ENCODE measurements at regions not wholly inside any gene's neighbourhood (a gene's known extent, or its start where the extent isn't known, plus 50 kb on each side); places are given as distances from the start of the nearest gene placed in this dataset.
A peak's percentile ranks its signal among the peaks of the same experiment; 100 is the strongest.

DNA sequence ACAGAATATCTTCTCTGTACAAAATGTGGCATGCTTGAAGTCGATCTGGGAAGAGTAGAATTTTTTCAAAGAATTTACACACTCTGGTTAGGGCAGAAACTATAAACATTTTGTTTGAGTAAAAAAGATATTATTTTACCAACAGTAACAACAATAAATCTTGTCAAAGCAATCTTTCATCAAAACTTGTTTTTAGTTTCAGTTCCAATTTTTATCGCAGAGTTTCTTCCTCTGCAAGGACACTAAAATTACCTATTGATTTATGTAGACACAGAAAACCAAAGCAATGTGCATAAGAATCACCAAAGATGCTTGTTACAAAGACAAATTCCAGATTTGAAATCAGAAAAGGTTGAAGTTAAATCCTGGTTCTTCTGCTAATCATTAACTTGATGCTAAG is 61.9 kb downstream of the CGGBP1 start:
- no peaks in the 10 kb centered on the region for H3F3A ChIP-seq (ENCODE audit: low read depth)
- H3K4me3 ChIP-seq (ENCODE audit: low read length, poor library complexity, severe bottlenecking), result no peak overlapping the region
- H3K36me3 ChIP-seq (ENCODE audit: insufficient read depth, low read length), result no peaks in the 10 kb centered on the region
- peak overlapping the region; percentile 62 for H3K4me2 ChIP-seq (ENCODE audit: low read depth, low read length, poor library complexity, severe bottlenecking)
- peaks cover 5% of the 10 kb centered on the region for H3K4me1 ChIP-seq (ENCODE audit: insufficient read depth, low read length, poor library complexity, severe bottlenecking)
- H4K20me1 ChIP-seq (ENCODE audit: insufficient read depth, low read length, poor library complexity, severe bottlenecking), result no peaks in the 10 kb centered on the region
- H3K9me2 ChIP-seq (replicated peaks; ENCODE audit: low read depth, low read length), result no peaks in the 10 kb centered on the region
- no peak overlapping the region for H3K9ac ChIP-seq (ENCODE audit: low read depth, low read length, poor library complexity, severe bottlenecking)
- no peaks in the 10 kb centered on the region for H3K79me2 ChIP-seq (ENCODE audit: insufficient read depth, low read length)
- H3K9me3 ChIP-seq (ENCODE audit: insufficient read depth, low read depth, low read length), result no peaks in the 10 kb centered on the region
- H2AFZ ChIP-seq (ENCODE audit: low read length), result peak overlapping the region; percentile 46; the same call in 1 of the 2 replicates
- TF ChIP-seq, protein P1, sequence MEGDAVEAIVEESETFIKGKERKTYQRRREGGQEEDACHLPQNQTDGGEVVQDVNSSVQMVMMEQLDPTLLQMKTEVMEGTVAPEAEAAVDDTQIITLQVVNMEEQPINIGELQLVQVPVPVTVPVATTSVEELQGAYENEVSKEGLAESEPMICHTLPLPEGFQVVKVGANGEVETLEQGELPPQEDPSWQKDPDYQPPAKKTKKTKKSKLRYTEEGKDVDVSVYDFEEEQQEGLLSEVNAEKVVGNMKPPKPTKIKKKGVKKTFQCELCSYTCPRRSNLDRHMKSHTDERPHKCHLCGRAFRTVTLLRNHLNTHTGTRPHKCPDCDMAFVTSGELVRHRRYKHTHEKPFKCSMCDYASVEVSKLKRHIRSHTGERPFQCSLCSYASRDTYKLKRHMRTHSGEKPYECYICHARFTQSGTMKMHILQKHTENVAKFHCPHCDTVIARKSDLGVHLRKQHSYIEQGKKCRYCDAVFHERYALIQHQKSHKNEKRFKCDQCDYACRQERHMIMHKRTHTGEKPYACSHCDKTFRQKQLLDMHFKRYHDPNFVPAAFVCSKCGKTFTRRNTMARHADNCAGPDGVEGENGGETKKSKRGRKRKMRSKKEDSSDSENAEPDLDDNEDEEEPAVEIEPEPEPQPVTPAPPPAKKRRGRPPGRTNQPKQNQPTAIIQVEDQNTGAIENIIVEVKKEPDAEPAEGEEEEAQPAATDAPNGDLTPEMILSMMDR (conservative IDR thresholded peaks at IDR 0.05; ENCODE audit: low read length), result no peak
- TF ChIP-seq EZH2phosphoT487 (IDR thresholded peaks at IDR 0.05; ENCODE audit: borderline replicate concordance), result no peak
- H3K27me3 ChIP-seq (ENCODE audit: insufficient read depth, low read length, poor library complexity, severe bottlenecking), result no peaks in the 10 kb centered on the region

DNA sequence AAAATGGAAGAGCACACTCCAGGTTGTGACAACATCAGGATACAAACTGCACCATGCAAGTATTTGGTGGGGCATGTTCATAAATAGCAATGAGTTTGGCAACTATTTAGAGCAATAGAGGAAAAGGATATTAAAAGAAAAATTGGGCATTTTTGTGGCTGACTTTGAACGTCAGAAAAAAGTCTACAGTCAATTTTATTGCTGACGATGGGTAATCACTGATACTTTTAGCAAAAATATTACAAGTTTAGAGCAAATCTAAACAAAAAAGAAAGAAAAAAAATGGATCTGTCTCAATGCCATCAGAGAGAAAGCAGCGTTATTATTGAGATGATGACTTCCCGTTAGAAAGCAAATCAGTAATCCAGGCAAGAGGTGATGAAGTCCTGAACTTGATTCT is 65.2 kb downstream of the CGGBP1 start:
- H4K20me1 ChIP-seq (ENCODE audit: insufficient read depth, low read length, poor library complexity, severe bottlenecking), result no peaks in the 10 kb centered on the region
- no peaks in the 10 kb centered on the region for H3K27me3 ChIP-seq (ENCODE audit: insufficient read depth, low read length, poor library complexity, severe bottlenecking)
- TF ChIP-seq EZH2phosphoT487 (IDR thresholded peaks at IDR 0.05; ENCODE audit: borderline replicate concordance), result no peak
- TF ChIP-seq, protein P1 (conservative IDR thresholded peaks at IDR 0.05; ENCODE audit: low read length), result no peak
- no peak overlapping the region for H3K9ac ChIP-seq (ENCODE audit: low read depth, low read length, poor library complexity, severe bottlenecking)
- H3K4me3 ChIP-seq (ENCODE audit: low read length, poor library complexity, severe bottlenecking), result no peak overlapping the region
- H3K9me3 ChIP-seq (ENCODE audit: insufficient read depth, low read depth, low read length), result no peaks in the 10 kb centered on the region
- no peak overlapping the region for H3K4me2 ChIP-seq (ENCODE audit: low read depth, low read length, poor library complexity, severe bottlenecking)
- H3K36me3 ChIP-seq (ENCODE audit: insufficient read depth, low read length), result no peaks in the 10 kb centered on the region
- H3K9me2 ChIP-seq (replicated peaks; ENCODE audit: low read depth, low read length), result no peaks in the 10 kb centered on the region
- H3K4me1 ChIP-seq (ENCODE audit: insufficient read depth, low read length, poor library complexity, severe bottlenecking), result peaks cover 5% of the 10 kb centered on the region
- no peaks in the 10 kb centered on the region for H3K79me2 ChIP-seq (ENCODE audit: insufficient read depth, low read length)
- no peak overlapping the region for H2AFZ ChIP-seq (ENCODE audit: low read length)
- H3F3A ChIP-seq (ENCODE audit: low read depth), result no peaks in the 10 kb centered on the region

DNA sequence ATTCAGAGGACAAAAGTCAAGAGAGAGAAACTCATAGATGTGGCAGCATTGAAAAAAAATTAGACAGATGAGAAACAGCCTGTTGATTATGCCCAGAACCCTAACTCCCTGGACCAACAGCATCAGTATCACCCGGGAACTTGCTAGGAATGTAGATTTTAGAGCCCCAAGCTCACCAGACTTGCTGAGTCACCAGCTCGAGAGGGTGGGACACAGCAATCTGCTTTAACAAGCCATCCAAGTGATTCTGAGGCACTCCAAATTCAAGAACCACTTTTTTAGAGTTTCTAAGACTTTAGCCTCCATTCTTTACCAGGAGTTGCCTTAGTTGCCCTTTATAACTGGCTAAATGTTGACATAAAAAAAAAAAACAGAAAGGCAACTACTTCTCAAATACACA is 70.9 kb downstream of the CGGBP1 start:
- H3K27me3 ChIP-seq (ENCODE audit: insufficient read depth, low read length, poor library complexity, severe bottlenecking), result no peaks in the 10 kb centered on the region
- H3K36me3 ChIP-seq (ENCODE audit: insufficient read depth, low read length), result no peaks in the 10 kb centered on the region
- no peaks in the 10 kb centered on the region for H3K79me2 ChIP-seq (ENCODE audit: insufficient read depth, low read length)
- H3K4me1 ChIP-seq (ENCODE audit: insufficient read depth, low read length, poor library complexity, severe bottlenecking), result no peaks in the 10 kb centered on the region
- no peaks in the 10 kb centered on the region for H3F3A ChIP-seq (ENCODE audit: low read depth)
- H2AFZ ChIP-seq (ENCODE audit: low read length), result no peak overlapping the region
- no peak overlapping the region for H3K4me3 ChIP-seq (ENCODE audit: low read length, poor library complexity, severe bottlenecking)
- H4K20me1 ChIP-seq (ENCODE audit: insufficient read depth, low read length, poor library complexity, severe bottlenecking), result no peaks in the 10 kb centered on the region
- H3K9me3 ChIP-seq (ENCODE audit: insufficient read depth, low read depth, low read length), result no peaks in the 10 kb centered on the region
- H3K9me2 ChIP-seq (replicated peaks; ENCODE audit: low read depth, low read length), result no peaks in the 10 kb centered on the region
- H3K4me2 ChIP-seq (ENCODE audit: low read depth, low read length, poor library complexity, severe bottlenecking), result no peak overlapping the region
- no peak for TF ChIP-seq EZH2phosphoT487 (IDR thresholded peaks at IDR 0.05; ENCODE audit: borderline replicate concordance)
- TF ChIP-seq, protein P1 (conservative IDR thresholded peaks at IDR 0.05; ENCODE audit: low read length), result no peak
- H3K9ac ChIP-seq (ENCODE audit: low read depth, low read length, poor library complexity, severe bottlenecking), result no peak overlapping the region
